ENCODE measurements at regions not wholly inside any gene's neighbourhood (a gene's known extent, or its start where the extent isn't known, plus 50 kb on each side); places are given as distances from the start of the nearest gene placed in this dataset.

- Histone ChIP-seq H3K4me3 (ENCODE audit: low read depth, low read length) (no peak overlapping the region), H3K36me3 (no peaks in the 10 kb centered on the region), H3K27me3 (peaks cover 17% of the 10 kb centered on the region; the same call in 1 of the 2 replicates), H3K9me3 (no peaks in the 10 kb centered on the region), H3K4me1 (no peaks in the 10 kb centered on the region)
- no peak for DNase-seq
- TF ChIP-seq CTCF (IDR thresholded peaks at IDR 0.05; ENCODE audit: low read depth, low read length): no peak
Measured at GRCh38 chr22:22341736-22342135, 97.2 kb downstream of the VPREB1 start.

- Histone ChIP-seq H3K4me1 (no peaks in the 10 kb centered on the region), H3K27me3 (peaks cover 15% of the 10 kb centered on the region; the same call in 1 of the 2 replicates), H3K9me3 (no peaks in the 10 kb centered on the region), H3K4me3 (ENCODE audit: low read depth, low read length) (no peak overlapping the region), H3K36me3 (no peaks in the 10 kb centered on the region)
- peak; percentile 94 for TF ChIP-seq CTCF (IDR thresholded peaks at IDR 0.05; ENCODE audit: low read depth, low read length)
- DNase-seq: peak; percentile 60
Measured at GRCh38 chr22:22342697-22343580, 98.4 kb downstream of the VPREB1 start.

GRCh38 chr22:22343581-22344296 is 99.2 kb downstream of the VPREB1 start:
- Histone ChIP-seq H3K4me1 (no peaks in the 10 kb centered on the region), H3K9me3 (no peaks in the 10 kb centered on the region), H3K27me3 (peaks cover 17% of the 10 kb centered on the region), H3K4me3 (ENCODE audit: low read depth, low read length) (no peak overlapping the region), H3K36me3 (no peaks in the 10 kb centered on the region)
- DNase-seq: no peak
- no peak for TF ChIP-seq CTCF (IDR thresholded peaks at IDR 0.05; ENCODE audit: low read depth, low read length)

- H3K9me3 ChIP-seq: no peaks in the 10 kb centered on the region
- no peak overlapping the region for H3K4me3 ChIP-seq (ENCODE audit: low read depth, low read length)
- H3K27me3 ChIP-seq: peaks cover 20% of the 10 kb centered on the region
- TF ChIP-seq CTCF (IDR thresholded peaks at IDR 0.05; ENCODE audit: low read depth, low read length): no peak
- no peaks in the 10 kb centered on the region for H3K36me3 ChIP-seq
- no peak for DNase-seq
- H3K4me1 ChIP-seq: no peaks in the 10 kb centered on the region
Measured at GRCh38 chr22:22344430-22344829, 99.8 kb downstream of the VPREB1 start.

GRCh38 chr22:22345781-22346180 is 101.2 kb downstream of the VPREB1 start:
- Histone ChIP-seq H3K36me3 (no peaks in the 10 kb centered on the region), H3K9me3 (no peaks in the 10 kb centered on the region), H3K27me3 (peaks cover 17% of the 10 kb centered on the region), H3K4me3 (ENCODE audit: low read depth, low read length) (no peak overlapping the region), H3K4me1 (no peaks in the 10 kb centered on the region)
- DNase-seq: no peak
- no peak for TF ChIP-seq CTCF (IDR thresholded peaks at IDR 0.05; ENCODE audit: low read depth, low read length)
